ENCODE measurements at regions not wholly inside any gene's neighbourhood (a gene's known extent, or its start where the extent isn't known, plus 50 kb on each side); places are given as distances from the start of the nearest gene placed in this dataset.

- no peak overlapping the region for H4K12ac ChIP-seq (ENCODE audit: low read depth, low read length)
- H2BK12ac ChIP-seq (ENCODE audit: low read length) = no peak overlapping the region
- H3K79me1 ChIP-seq (ENCODE audit: low read length) = no peaks in the 10 kb centered on the region
- no peak overlapping the region for H3K4ac ChIP-seq (ENCODE audit: low read depth, low read length)
- H2BK120ac ChIP-seq (ENCODE audit: insufficient read depth, low read length, poor library complexity) = no peak overlapping the region
- no peak overlapping the region for H3K23ac ChIP-seq (ENCODE audit: low read length)
- no peaks in the 10 kb centered on the region for H3K27me3 ChIP-seq (ENCODE audit: insufficient read depth, low read length)
- H2AK5ac ChIP-seq (ENCODE audit: low read length) = no peak overlapping the region
- H4K8ac ChIP-seq (ENCODE audit: low read depth, low read length) = no peak overlapping the region
- no peak overlapping the region for H4K91ac ChIP-seq (ENCODE audit: low read depth, low read length)
- H2BK5ac ChIP-seq (ENCODE audit: low read depth, low read length, poor library complexity) = peak overlapping the region; percentile 21
- H3K27ac ChIP-seq (ENCODE audit: low read depth, low read length) = no peak overlapping the region
- no peaks in the 10 kb centered on the region for H3K9me3 ChIP-seq (ENCODE audit: insufficient read depth, low read depth, low read length)
- H3K9ac ChIP-seq (ENCODE audit: low read length) = no peak overlapping the region
- no peak overlapping the region for H3K18ac ChIP-seq (ENCODE audit: low read length)
- no peak for DNase-seq
- H3K36me3 ChIP-seq (ENCODE audit: control insufficient read depth in 1 of 2, insufficient read depth in 2 of 2, low read length in 2 of 2) = no peaks in the 10 kb centered on the region
- no CpG with 5 or more reads among the region's 6 CpGs for WGBS (ENCODE audit: extremely low coverage, insufficient coverage, insufficient read length)
- H3K14ac ChIP-seq (ENCODE audit: low read length) = no peak overlapping the region
- peaks cover 4 to 6% of the 10 kb centered on the region in 2 experiments for H3K4me1 ChIP-seq (ENCODE audit: control insufficient read depth in 1 of 2, insufficient read depth in 2 of 2, low read length in 2 of 2)
- H3K4me2 ChIP-seq (ENCODE audit: low read length) = no peak overlapping the region
- no peaks in the 10 kb centered on the region for H3K79me2 ChIP-seq (ENCODE audit: control insufficient read depth, insufficient read depth, low read length, poor library complexity)
- no peak overlapping the region for H3K4me3 ChIP-seq (ENCODE audit: low read depth, low read length)
- no peak overlapping the region for H2AFZ ChIP-seq (ENCODE audit: insufficient read depth, low read length, poor library complexity)
Observed at GRCh38 chr17:14827396-14827919, 437.7 kb downstream of the PMP22 start.

GRCh38 chr17:14826358-14826757 lies 438.8 kb downstream of the PMP22 start:
- Histone ChIP-seq H2BK5ac (ENCODE audit: low read depth, low read length, poor library complexity) (no peak overlapping the region), H3K14ac (ENCODE audit: low read length) (no peak overlapping the region), H3K27ac (ENCODE audit: low read depth, low read length) (no peak overlapping the region), H3K23ac (ENCODE audit: low read length) (no peak overlapping the region), H2BK12ac (ENCODE audit: low read length) (no peak overlapping the region), H3K18ac (ENCODE audit: low read length) (no peak overlapping the region), H3K4ac (ENCODE audit: low read depth, low read length) (no peak overlapping the region), H3K4me1 (ENCODE audit: control insufficient read depth in 1 of 2, insufficient read depth in 2 of 2, low read length in 2 of 2) (peaks cover 4 to 6% of the 10 kb centered on the region in 2 experiments), H2BK120ac (ENCODE audit: insufficient read depth, low read length, poor library complexity) (no peak overlapping the region), H2AK5ac (ENCODE audit: low read length) (no peak overlapping the region), H4K8ac (ENCODE audit: low read depth, low read length) (no peak overlapping the region), H4K12ac (ENCODE audit: low read depth, low read length) (no peak overlapping the region), H2AFZ (ENCODE audit: insufficient read depth, low read length, poor library complexity) (no peak overlapping the region), H3K9ac (ENCODE audit: low read length) (no peak overlapping the region), H3K27me3 (ENCODE audit: insufficient read depth, low read length) (no peaks in the 10 kb centered on the region), H3K4me3 (ENCODE audit: low read depth, low read length) (no peak overlapping the region), H3K4me2 (ENCODE audit: low read length) (no peak overlapping the region), H3K9me3 (ENCODE audit: insufficient read depth, low read depth, low read length) (no peaks in the 10 kb centered on the region), H3K79me1 (ENCODE audit: low read length) (no peaks in the 10 kb centered on the region), H3K79me2 (ENCODE audit: control insufficient read depth, insufficient read depth, low read length, poor library complexity) (no peaks in the 10 kb centered on the region), H3K36me3 (ENCODE audit: control insufficient read depth in 1 of 2, insufficient read depth in 2 of 2, low read length in 2 of 2) (no peaks in the 10 kb centered on the region), H4K91ac (ENCODE audit: low read depth, low read length) (no peak overlapping the region)
- WGBS (ENCODE audit: extremely low coverage, insufficient coverage, insufficient read length) = no CpG with 5 or more reads among the region's 3 CpGs
- DNase-seq = no peak

- Histone ChIP-seq H2BK12ac (ENCODE audit: low read length) (no peak overlapping the region), H2AFZ (ENCODE audit: insufficient read depth, low read length, poor library complexity) (no peak overlapping the region), H3K23ac (ENCODE audit: low read length) (no peak overlapping the region), H3K9ac (ENCODE audit: low read length) (no peak overlapping the region), H3K4ac (ENCODE audit: low read depth, low read length) (no peak overlapping the region), H3K18ac (ENCODE audit: low read length) (no peak overlapping the region), H2AK5ac (ENCODE audit: low read length) (no peak overlapping the region), H3K36me3 (ENCODE audit: control insufficient read depth in 1 of 2, insufficient read depth in 2 of 2, low read length in 2 of 2) (no peaks in the 10 kb centered on the region), H3K79me2 (ENCODE audit: control insufficient read depth, insufficient read depth, low read length, poor library complexity) (no peaks in the 10 kb centered on the region), H3K14ac (ENCODE audit: low read length) (no peak overlapping the region), H3K27ac (ENCODE audit: low read depth, low read length) (no peak overlapping the region), H3K27me3 (ENCODE audit: insufficient read depth, low read length) (no peaks in the 10 kb centered on the region), H3K4me2 (ENCODE audit: low read length) (no peak overlapping the region), H2BK5ac (ENCODE audit: low read depth, low read length, poor library complexity) (no peak overlapping the region), H4K91ac (ENCODE audit: low read depth, low read length) (no peak overlapping the region), H2BK120ac (ENCODE audit: insufficient read depth, low read length, poor library complexity) (no peak overlapping the region), H4K8ac (ENCODE audit: low read depth, low read length) (no peak overlapping the region), H3K79me1 (ENCODE audit: low read length) (no peaks in the 10 kb centered on the region), H4K12ac (ENCODE audit: low read depth, low read length) (no peak overlapping the region), H3K4me1 (ENCODE audit: control insufficient read depth in 1 of 2, insufficient read depth in 2 of 2, low read length in 2 of 2) (no peaks in the 10 kb centered on the region), H3K4me3 (ENCODE audit: low read depth, low read length) (no peak overlapping the region), H3K9me3 (ENCODE audit: insufficient read depth, low read depth, low read length) (no peaks in the 10 kb centered on the region)
- peak in 1 of 2 donors; percentile 23 for DNase-seq
- no CpG with 5 or more reads among the region's 1 CpG for WGBS (ENCODE audit: extremely low coverage, insufficient coverage, insufficient read length)
Observed at GRCh38 chr17:14818469-14818868, 446.7 kb downstream of the PMP22 start.

GRCh38 chr17:14815079-14815478 lies 450.0 kb downstream of the PMP22 start:
- Histone ChIP-seq H2BK5ac (ENCODE audit: low read depth, low read length, poor library complexity) (no peak overlapping the region), H3K36me3 (ENCODE audit: control insufficient read depth in 1 of 2, insufficient read depth in 2 of 2, low read length in 2 of 2) (no peaks in the 10 kb centered on the region), H3K18ac (ENCODE audit: low read length) (no peak overlapping the region), H3K27ac (ENCODE audit: low read depth, low read length) (no peak overlapping the region), H4K12ac (ENCODE audit: low read depth, low read length) (no peak overlapping the region), H3K9ac (ENCODE audit: low read length) (no peak overlapping the region), H2BK120ac (ENCODE audit: insufficient read depth, low read length, poor library complexity) (no peak overlapping the region), H4K8ac (ENCODE audit: low read depth, low read length) (no peak overlapping the region), H3K79me1 (ENCODE audit: low read length) (no peaks in the 10 kb centered on the region), H3K79me2 (ENCODE audit: control insufficient read depth, insufficient read depth, low read length, poor library complexity) (no peaks in the 10 kb centered on the region), H3K14ac (ENCODE audit: low read length) (no peak overlapping the region), H2AFZ (ENCODE audit: insufficient read depth, low read length, poor library complexity) (no peak overlapping the region), H3K4ac (ENCODE audit: low read depth, low read length) (no peak overlapping the region), H3K23ac (ENCODE audit: low read length) (no peak overlapping the region), H2BK12ac (ENCODE audit: low read length) (no peak overlapping the region), H3K4me1 (ENCODE audit: control insufficient read depth in 1 of 2, insufficient read depth in 2 of 2, low read length in 2 of 2) (no peaks in the 10 kb centered on the region), H3K27me3 (ENCODE audit: insufficient read depth, low read length) (no peaks in the 10 kb centered on the region), H3K9me3 (ENCODE audit: insufficient read depth, low read depth, low read length) (no peaks in the 10 kb centered on the region), H3K4me2 (ENCODE audit: low read length) (no peak overlapping the region), H4K91ac (ENCODE audit: low read depth, low read length) (no peak overlapping the region), H2AK5ac (ENCODE audit: low read length) (no peak overlapping the region), H3K4me3 (ENCODE audit: low read depth, low read length) (no peak overlapping the region)
- WGBS (ENCODE audit: extremely low coverage, insufficient coverage, insufficient read length) = no CpG with 5 or more reads among the region's 6 CpGs
- DNase-seq = no peak
